ENCODE measurements at regions not wholly inside any gene's neighbourhood (a gene's known extent, or its start where the extent isn't known, plus 50 kb on each side); places are given as distances from the start of the nearest gene placed in this dataset.

DNA sequence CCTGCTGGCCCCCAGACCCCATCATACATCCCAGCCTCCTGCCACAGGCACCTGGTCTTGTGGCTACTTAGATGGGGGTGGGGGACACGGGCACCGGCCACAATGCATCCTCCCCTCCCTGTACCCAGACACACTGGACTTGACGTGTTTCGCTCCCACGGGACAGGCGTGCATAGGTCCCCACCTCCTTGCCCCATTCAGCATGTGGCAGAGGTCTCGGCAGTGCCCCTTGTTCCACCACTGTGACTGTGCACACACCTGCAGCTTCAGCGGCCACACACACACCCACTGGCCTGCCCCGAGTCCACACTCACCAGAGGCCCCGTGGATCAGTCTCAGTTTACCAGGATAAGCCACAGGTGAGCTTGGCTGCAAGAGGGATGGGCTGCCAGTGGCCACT, 109.6 kb downstream of the ENGASE start (continued):
- TF ChIP-seq YY1 (IDR thresholded peaks at IDR 0.05; ENCODE audit: extremely low read depth, insufficient replicate concordance, low read depth, low read length) (no peak), EGR1 (IDR thresholded peaks at IDR 0.05; ENCODE audit: low read depth) (no peak), RAD21 (IDR thresholded peaks at IDR 0.05; ENCODE audit: low read depth) (no peak), JUND (IDR thresholded peaks at IDR 0.05) (no peak), ZFX (IDR thresholded peaks at IDR 0.05) (no peak)

DNA sequence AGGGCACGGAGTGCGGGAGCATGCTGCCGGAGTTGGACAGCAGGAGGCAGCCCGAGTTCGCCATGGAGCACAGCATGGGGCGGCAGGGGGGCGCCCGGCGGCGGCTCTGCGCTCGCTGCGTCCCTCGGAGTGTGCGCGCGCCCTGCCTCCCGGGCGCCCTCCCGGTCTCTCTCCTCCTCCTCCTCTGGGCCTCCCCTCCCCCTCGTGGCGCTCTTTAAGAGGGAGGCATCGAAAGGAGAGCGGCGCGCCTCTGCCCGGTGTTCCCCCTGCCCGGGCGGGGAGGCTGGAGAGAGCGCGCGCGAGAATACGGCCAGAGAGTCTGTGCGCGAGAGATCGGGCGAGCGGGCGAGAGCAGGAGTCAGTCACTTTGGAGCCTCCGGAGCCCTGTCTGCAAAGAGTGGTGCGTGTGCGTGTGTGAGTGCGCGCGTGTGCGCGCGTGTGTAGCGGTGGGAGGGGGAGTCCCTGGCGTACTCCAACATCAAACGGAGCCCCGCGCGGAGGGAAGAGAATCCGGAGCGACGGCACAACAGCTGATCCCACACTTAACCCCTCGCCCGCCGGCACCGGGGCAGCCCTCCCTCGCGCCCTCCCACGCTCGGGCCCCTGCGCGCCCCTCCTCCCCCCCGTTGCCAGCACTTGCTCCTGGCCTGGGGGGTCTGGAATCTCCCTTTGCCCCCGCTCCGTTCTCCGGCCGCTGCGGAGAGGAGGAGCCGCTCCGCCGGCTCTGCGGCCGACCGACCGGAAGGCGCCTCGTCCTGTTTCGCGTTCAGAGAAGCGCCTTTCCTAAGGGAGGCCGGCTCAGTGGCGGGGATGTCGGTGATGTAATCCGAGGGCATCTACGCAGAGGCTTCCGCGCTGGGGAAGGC, 108.9 kb downstream of the ENGASE start:
- no peaks in the 10 kb centered on the region for H3K79me2 ChIP-seq (ENCODE audit: insufficient read depth, low read length)
- BruUV-seq (replicated peaks): no TSS peak
- H3K36me3 ChIP-seq (ENCODE audit: control insufficient read depth in 1 of 2, insufficient read depth in 2 of 2, low read length in 2 of 2): no peaks in the 10 kb centered on the region
- RAD21 ChIA-PET (ENCODE audit: low non-redundant PET in 1 of 2, low total read pairs in 2 of 2, uncharacterized antibody in 2 of 2, unreplicated experiment in 2 of 2): no interaction called here
- no peak overlapping the region for H3K27ac ChIP-seq (ENCODE audit: low read depth, low read length)
- no peaks in the 10 kb centered on the region for H3K4me1 ChIP-seq (ENCODE audit: control insufficient read depth in 1 of 2, insufficient read depth in 2 of 2, low read length in 2 of 2)
- peaks cover 52% of the 10 kb centered on the region for H3K27me3 ChIP-seq (ENCODE audit: insufficient read depth, low read length)
- no peak overlapping the region for H2AFZ ChIP-seq (ENCODE audit: low read depth, low read length, poor library complexity, severe bottlenecking)
- intact Hi-C loops (cut with micrococcal nuclease): no loop called here
- POLR2A ChIA-PET: no interaction called here
- TF ChIP-seq EGR1 (IDR thresholded peaks at IDR 0.05; ENCODE audit: low read depth) (no peak), EZH2 (IDR thresholded peaks at IDR 0.05) (no peak), CBX3 (IDR thresholded peaks at IDR 0.05; ENCODE audit: low read depth) (no peak), POLR2AphosphoS5 (IDR thresholded peaks at IDR 0.05; ENCODE audit: low read depth, low read length) (no peak), RAD21 (IDR thresholded peaks at IDR 0.05; ENCODE audit: low read depth) (no peak), ZBTB33 (IDR thresholded peaks at IDR 0.05; ENCODE audit: extremely low read depth, insufficient replicate concordance, low read length) (no peak), SP1 (IDR thresholded peaks at IDR 0.05; ENCODE audit: low read depth) (no peak), SRF (IDR thresholded peaks at IDR 0.05; ENCODE audit: low read depth) (no peak), FOSL1 (IDR thresholded peaks at IDR 0.05; ENCODE audit: low read depth) (no peak), JUND (IDR thresholded peaks at IDR 0.05) (no peak), ZFX (IDR thresholded peaks at IDR 0.05) (no peak), CEBPB (IDR thresholded peaks at IDR 0.05; ENCODE audit: low read depth) (no peak), ZNF274 (IDR thresholded peaks at IDR 0.05; ENCODE audit: low read depth, low read length) (no peak), YY1 (IDR thresholded peaks at IDR 0.05; ENCODE audit: extremely low read depth, insufficient replicate concordance, low read depth, low read length) (no peak), TCF7L2 (IDR thresholded peaks at IDR 0.05; ENCODE audit: borderline replicate concordance, extremely low read depth, insufficient read depth, insufficient read length) (no peak), POLR2A (IDR thresholded peaks at IDR 0.05; ENCODE audit: borderline replicate concordance, extremely low read depth, insufficient read depth, insufficient read length) (no peak), EZH2phosphoT487 (IDR thresholded peaks at IDR 0.05; ENCODE audit: borderline replicate concordance) (no peak)
- TF ChIP-seq, protein P1, sequence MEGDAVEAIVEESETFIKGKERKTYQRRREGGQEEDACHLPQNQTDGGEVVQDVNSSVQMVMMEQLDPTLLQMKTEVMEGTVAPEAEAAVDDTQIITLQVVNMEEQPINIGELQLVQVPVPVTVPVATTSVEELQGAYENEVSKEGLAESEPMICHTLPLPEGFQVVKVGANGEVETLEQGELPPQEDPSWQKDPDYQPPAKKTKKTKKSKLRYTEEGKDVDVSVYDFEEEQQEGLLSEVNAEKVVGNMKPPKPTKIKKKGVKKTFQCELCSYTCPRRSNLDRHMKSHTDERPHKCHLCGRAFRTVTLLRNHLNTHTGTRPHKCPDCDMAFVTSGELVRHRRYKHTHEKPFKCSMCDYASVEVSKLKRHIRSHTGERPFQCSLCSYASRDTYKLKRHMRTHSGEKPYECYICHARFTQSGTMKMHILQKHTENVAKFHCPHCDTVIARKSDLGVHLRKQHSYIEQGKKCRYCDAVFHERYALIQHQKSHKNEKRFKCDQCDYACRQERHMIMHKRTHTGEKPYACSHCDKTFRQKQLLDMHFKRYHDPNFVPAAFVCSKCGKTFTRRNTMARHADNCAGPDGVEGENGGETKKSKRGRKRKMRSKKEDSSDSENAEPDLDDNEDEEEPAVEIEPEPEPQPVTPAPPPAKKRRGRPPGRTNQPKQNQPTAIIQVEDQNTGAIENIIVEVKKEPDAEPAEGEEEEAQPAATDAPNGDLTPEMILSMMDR (IDR thresholded peaks at IDR 0.05 in 2 of 3, conservative IDR thresholded peaks at IDR 0.05 in 1 of 3; ENCODE audit: borderline replicate concordance in 1 of 3, insufficient read depth in 1 of 3, low read depth in 2 of 3, low read length in 2 of 3): no peak
- TF ChIP-seq, protein P2, sequence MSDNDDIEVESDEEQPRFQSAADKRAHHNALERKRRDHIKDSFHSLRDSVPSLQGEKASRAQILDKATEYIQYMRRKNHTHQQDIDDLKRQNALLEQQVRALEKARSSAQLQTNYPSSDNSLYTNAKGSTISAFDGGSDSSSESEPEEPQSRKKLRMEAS (IDR thresholded peaks at IDR 0.05): no peak
- no peaks in the 10 kb centered on the region for H3K9me2 ChIP-seq (ENCODE audit: insufficient read depth)
- no peaks in the 10 kb centered on the region for H4K20me1 ChIP-seq (ENCODE audit: insufficient read depth)
- DNase-seq (ENCODE audit: low read depth, low spot score) (no peak), ATAC-seq (no peak)
- H3K4me3 ChIP-seq (replicated peaks in 1 of 2; ENCODE audit: low read depth in 1 of 2, low read length in 2 of 2): no peak overlapping the region
- no peaks in the 10 kb centered on the region for H3K9me3 ChIP-seq (ENCODE audit: control insufficient read depth in 1 of 2, insufficient read depth in 1 of 2, low read depth in 1 of 2, low read length in 2 of 2)
- H3K4me2 ChIP-seq (ENCODE audit: low read length): no peak overlapping the region
- CTCF ChIA-PET: interaction anchor here (9.3 kb wide), 1 partner anchor 208 kb away, joined by 116 read pairs; no protein-coding TSS in a partner anchor
- H3K9ac ChIP-seq (ENCODE audit: low read length): no peak overlapping the region
